Chondrocyte (in vitro differentiated cells): ENCODE measurements at regions not wholly inside any gene's neighbourhood (a gene's known extent, or its start where the extent isn't known, plus 50 kb on each side); places are given as distances from the start of the nearest gene placed in this dataset.

Source experiments
- DNase-seq: peaks from one replicate; pipeline ENCODE4 v3.0.0; 2021; ENCODE audit warnings: mixed read lengths, low spot score
- H3K27ac Mint-ChIP-seq: one replicate; pipeline ENCODE4 v1.8.0; 2021; ENCODE audit warnings: mild to moderate bottlenecking, moderate library complexity, mixed read lengths; ENCODE audit not compliant: unreplicated experiment
- H3K27me3 Mint-ChIP-seq: 2 replicates; pipeline ENCODE4 v1.8.0; 2021; ENCODE audit warnings: low read depth, mixed read lengths
- H3K36me3 Mint-ChIP-seq: 2 replicates; pipeline ENCODE4 v1.8.0; 2021; ENCODE audit warnings: low read depth, mixed read lengths
- H3K4me1 Mint-ChIP-seq: 2 replicates; pipeline ENCODE4 v1.8.0; 2021; ENCODE audit warnings: low read depth, mild to moderate bottlenecking, mixed read lengths
- H3K4me3 Mint-ChIP-seq: one replicate; pipeline ENCODE4 v1.8.0; 2021; ENCODE audit warnings: mild to moderate bottlenecking, moderate library complexity, mixed read lengths; ENCODE audit not compliant: unreplicated experiment
- H3K9me3 Mint-ChIP-seq: 2 replicates; pipeline ENCODE4 v1.8.0; 2021; ENCODE audit warnings: low read depth, mixed read lengths
- CTCF ChIP-seq: fragments of 200-600 bp; sonication (generic); IDR thresholded peaks from 2 replicates; pipeline ENCODE4 v1.5.0; 2021; ENCODE audit warnings: antibody characterized with exemption, mild to moderate bottlenecking, moderate library complexity

GRCh38 chrX:44470816-44471215 lies 71.8 kb downstream of the FUNDC1 start:
- H3K27me3 Mint-ChIP-seq: no peaks in the 10 kb centered on the region
- DNase-seq: no peak

GRCh38 chrX:44462850-44463249 lies 79.8 kb downstream of the FUNDC1 start:
- H3K9me3 Mint-ChIP-seq: peaks cover 18% of the 10 kb centered on the region

More at GRCh38 chrX:44470816-44471215, 71.8 kb downstream of the FUNDC1 start:
- no peaks in the 10 kb centered on the region for H3K4me1 Mint-ChIP-seq
- peaks cover 1% of the 10 kb centered on the region for H3K36me3 Mint-ChIP-seq
- no peak overlapping the region for H3K4me3 Mint-ChIP-seq
- TF ChIP-seq CTCF: no peak
- H3K27ac Mint-ChIP-seq: no peak overlapping the region
- H3K9me3 Mint-ChIP-seq: peaks cover 20% of the 10 kb centered on the region

GRCh38 chrX:44459501-44459900 lies 83.2 kb downstream of the FUNDC1 start:
- no peak for DNase-seq
- Mint-ChIP-seq H3K27me3 (no peaks in the 10 kb centered on the region), H3K27ac (no peak overlapping the region), H3K36me3 (no peaks in the 10 kb centered on the region), H3K9me3 (peaks cover 10% of the 10 kb centered on the region), H3K4me3 (no peak overlapping the region), H3K4me1 (peaks cover 8% of the 10 kb centered on the region)
- no peak for TF ChIP-seq CTCF

More at GRCh38 chrX:44462850-44463249, 79.8 kb downstream of the FUNDC1 start:
- no peaks in the 10 kb centered on the region for H3K27me3 Mint-ChIP-seq
- H3K27ac Mint-ChIP-seq: no peak overlapping the region
- peaks cover 8% of the 10 kb centered on the region for H3K4me1 Mint-ChIP-seq
- H3K36me3 Mint-ChIP-seq: no peaks in the 10 kb centered on the region
- no peak for DNase-seq
- no peak overlapping the region for H3K4me3 Mint-ChIP-seq
- TF ChIP-seq CTCF: no peak

- Mint-ChIP-seq H3K4me1 (no peaks in the 10 kb centered on the region), H3K4me3 (no peak overlapping the region), H3K27me3 (no peaks in the 10 kb centered on the region), H3K9me3 (peaks cover 4% of the 10 kb centered on the region), H3K27ac (no peak overlapping the region), H3K36me3 (no peaks in the 10 kb centered on the region)
- TF ChIP-seq CTCF: no peak
- no peak for DNase-seq
Measured at GRCh38 chrX:44456685-44457084, 86.0 kb downstream of the FUNDC1 start.

- Mint-ChIP-seq H3K4me1 (no peaks in the 10 kb centered on the region), H3K27ac (no peak overlapping the region), H3K4me3 (no peak overlapping the region), H3K27me3 (no peaks in the 10 kb centered on the region), H3K9me3 (peaks cover 23% of the 10 kb centered on the region), H3K36me3 (no peaks in the 10 kb centered on the region)
- no peak for DNase-seq
- TF ChIP-seq CTCF: no peak
Measured at GRCh38 chrX:44451056-44451455, 91.6 kb downstream of the FUNDC1 start.
